ENCODE measurements at regions not wholly inside any gene's neighbourhood (a gene's known extent, or its start where the extent isn't known, plus 50 kb on each side); places are given as distances from the start of the nearest gene placed in this dataset.

DNA sequence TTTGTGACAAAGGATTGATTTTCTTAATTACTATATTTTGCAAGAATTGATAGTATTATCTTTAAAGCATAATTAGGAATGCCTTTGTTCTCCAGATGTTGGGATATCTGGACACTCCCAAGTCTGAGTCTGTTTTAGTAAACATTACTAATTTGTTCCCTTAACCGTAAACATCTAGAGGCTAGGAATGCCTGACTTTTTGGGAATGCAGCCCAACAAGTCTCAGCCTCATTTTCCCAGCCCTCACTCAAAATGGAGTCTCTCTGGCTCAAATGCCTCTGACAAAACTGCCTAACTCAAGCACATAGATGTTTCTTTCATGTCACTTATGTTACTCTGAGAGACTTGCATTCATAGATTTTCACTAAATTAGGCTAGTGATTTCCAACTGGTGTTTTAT is 297.0 kb upstream of the CLNK start:
- Histone ChIP-seq H3K27ac (ENCODE audit: insufficient read depth, low read length) (no peak overlapping the region), H3K79me1 (ENCODE audit: low read depth in 1 of 2, low read length in 2 of 2) (no peaks in the 10 kb centered on the region), H2BK120ac (ENCODE audit: low read depth, low read length) (no peak overlapping the region), H4K20me1 (ENCODE audit: insufficient read depth, low read length) (no peaks in the 10 kb centered on the region), H3K9ac (ENCODE audit: low read depth, low read length) (no peak overlapping the region), H3K4ac (ENCODE audit: low read depth, low read length) (no peak overlapping the region), H3K27me3 (ENCODE audit: control insufficient read depth, insufficient read depth, low read length) (no peaks in the 10 kb centered on the region), H3K4me2 (ENCODE audit: low read depth, low read length) (no peak overlapping the region), H2BK5ac (ENCODE audit: low read depth, low read length, poor library complexity, severe bottlenecking) (no peak overlapping the region), H3K4me1 (ENCODE audit: control insufficient read depth, insufficient read depth, low read length) (no peaks in the 10 kb centered on the region), H3K56ac (ENCODE audit: extremely low read depth, insufficient read depth, low read length) (no peak overlapping the region), H4K5ac (ENCODE audit: low read depth, low read length) (no peak overlapping the region), H2AFZ (replicated peaks; ENCODE audit: low read length, poor library complexity) (no peak overlapping the region), H3K14ac (replicated peaks; ENCODE audit: low read depth, low read length) (no peak overlapping the region), H3K4me3 (ENCODE audit: insufficient read depth, low read depth, low read length) (no peak overlapping the region), H2AK5ac (ENCODE audit: low read depth, low read length) (no peak overlapping the region), H2AK9ac (replicated peaks; ENCODE audit: low read depth, low read length, poor library complexity) (no peak overlapping the region), H3K9me3 (ENCODE audit: control insufficient read depth, insufficient read depth, low read length) (no peaks in the 10 kb centered on the region), H3K23ac (ENCODE audit: low read depth, low read length) (no peak overlapping the region), H3K36me3 (ENCODE audit: control insufficient read depth, insufficient read depth, low read length) (no peaks in the 10 kb centered on the region), H3K18ac (ENCODE audit: low read depth, low read length) (no peak overlapping the region), H2BK20ac (ENCODE audit: low read depth, low read length) (no peak overlapping the region), H4K8ac (ENCODE audit: low read depth in 2 of 2, low read length in 2 of 2) (no peak overlapping the region), H2BK15ac (ENCODE audit: low read depth, low read length) (no peak overlapping the region), H4K91ac (ENCODE audit: insufficient read depth, low read depth, low read length) (no peak overlapping the region), H3K9me1 (ENCODE audit: insufficient read depth, low read length) (no peaks in the 10 kb centered on the region)
- DNase-seq = no peak
- in situ Hi-C loops (cut with MboI; ENCODE audit: low sequenced_read_pairs) = no loop called here
- TF ChIP-seq, protein P1, sequence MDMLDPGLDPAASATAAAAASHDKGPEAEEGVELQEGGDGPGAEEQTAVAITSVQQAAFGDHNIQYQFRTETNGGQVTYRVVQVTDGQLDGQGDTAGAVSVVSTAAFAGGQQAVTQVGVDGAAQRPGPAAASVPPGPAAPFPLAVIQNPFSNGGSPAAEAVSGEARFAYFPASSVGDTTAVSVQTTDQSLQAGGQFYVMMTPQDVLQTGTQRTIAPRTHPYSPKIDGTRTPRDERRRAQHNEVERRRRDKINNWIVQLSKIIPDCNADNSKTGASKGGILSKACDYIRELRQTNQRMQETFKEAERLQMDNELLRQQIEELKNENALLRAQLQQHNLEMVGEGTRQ (IDR thresholded peaks at IDR 0.05; ENCODE audit: low read depth, low read length) = no peak
- TF ChIP-seq MAFK (IDR thresholded peaks at IDR 0.05; ENCODE audit: low read depth, low read length) (no peak), MAZ (IDR thresholded peaks at IDR 0.05; ENCODE audit: borderline replicate concordance, low read depth, low read length) (no peak), RCOR1 (IDR thresholded peaks at IDR 0.05; ENCODE audit: insufficient replicate concordance, low read length) (no peak), POLR2A (IDR thresholded peaks at IDR 0.05; ENCODE audit: low read depth, low read length) (no peak), NFE2L2 (IDR thresholded peaks at IDR 0.05; ENCODE audit: low read depth, low read length) (no peak), FOS (IDR thresholded peaks at IDR 0.05; ENCODE audit: low read depth, low read length) (no peak), RAD21 (IDR thresholded peaks at IDR 0.05; ENCODE audit: low read length) (no peak), SMC3 (IDR thresholded peaks at IDR 0.05; ENCODE audit: low read depth, low read length) (no peak), CEBPB (IDR thresholded peaks at IDR 0.05; ENCODE audit: low read depth, low read length) (no peak), CHD1 (IDR thresholded peaks at IDR 0.05; ENCODE audit: low read depth, low read length) (no peak), BHLHE40 (IDR thresholded peaks at IDR 0.05; ENCODE audit: low read depth, low read length) (no peak), MXI1 (IDR thresholded peaks at IDR 0.05; ENCODE audit: borderline replicate concordance, low read depth, low read length) (no peak)
- TF ChIP-seq, protein P2, sequence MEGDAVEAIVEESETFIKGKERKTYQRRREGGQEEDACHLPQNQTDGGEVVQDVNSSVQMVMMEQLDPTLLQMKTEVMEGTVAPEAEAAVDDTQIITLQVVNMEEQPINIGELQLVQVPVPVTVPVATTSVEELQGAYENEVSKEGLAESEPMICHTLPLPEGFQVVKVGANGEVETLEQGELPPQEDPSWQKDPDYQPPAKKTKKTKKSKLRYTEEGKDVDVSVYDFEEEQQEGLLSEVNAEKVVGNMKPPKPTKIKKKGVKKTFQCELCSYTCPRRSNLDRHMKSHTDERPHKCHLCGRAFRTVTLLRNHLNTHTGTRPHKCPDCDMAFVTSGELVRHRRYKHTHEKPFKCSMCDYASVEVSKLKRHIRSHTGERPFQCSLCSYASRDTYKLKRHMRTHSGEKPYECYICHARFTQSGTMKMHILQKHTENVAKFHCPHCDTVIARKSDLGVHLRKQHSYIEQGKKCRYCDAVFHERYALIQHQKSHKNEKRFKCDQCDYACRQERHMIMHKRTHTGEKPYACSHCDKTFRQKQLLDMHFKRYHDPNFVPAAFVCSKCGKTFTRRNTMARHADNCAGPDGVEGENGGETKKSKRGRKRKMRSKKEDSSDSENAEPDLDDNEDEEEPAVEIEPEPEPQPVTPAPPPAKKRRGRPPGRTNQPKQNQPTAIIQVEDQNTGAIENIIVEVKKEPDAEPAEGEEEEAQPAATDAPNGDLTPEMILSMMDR (conservative IDR thresholded peaks at IDR 0.05; ENCODE audit: low read depth, low read length) = no peak
- TF ChIP-seq, protein P3, sequence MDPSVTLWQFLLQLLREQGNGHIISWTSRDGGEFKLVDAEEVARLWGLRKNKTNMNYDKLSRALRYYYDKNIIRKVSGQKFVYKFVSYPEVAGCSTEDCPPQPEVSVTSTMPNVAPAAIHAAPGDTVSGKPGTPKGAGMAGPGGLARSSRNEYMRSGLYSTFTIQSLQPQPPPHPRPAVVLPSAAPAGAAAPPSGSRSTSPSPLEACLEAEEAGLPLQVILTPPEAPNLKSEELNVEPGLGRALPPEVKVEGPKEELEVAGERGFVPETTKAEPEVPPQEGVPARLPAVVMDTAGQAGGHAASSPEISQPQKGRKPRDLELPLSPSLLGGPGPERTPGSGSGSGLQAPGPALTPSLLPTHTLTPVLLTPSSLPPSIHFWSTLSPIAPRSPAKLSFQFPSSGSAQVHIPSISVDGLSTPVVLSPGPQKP (IDR thresholded peaks at IDR 0.05; ENCODE audit: borderline replicate concordance, low read depth, low read length) = no peak
- BruUV-seq (replicated peaks) = no TSS peak
- intact Hi-C loops (cut with micrococcal nuclease) = no loop called here
- POLR2A ChIA-PET (ENCODE audit: unreplicated experiment) = no interaction called here
- CTCF ChIA-PET = no interaction called here
- no peak for ATAC-seq (ENCODE audit: low read depth)
- dilution Hi-C loops (cut with HindIII; ENCODE audit: low sequenced_read_pairs, unreplicated experiment) = no loop called here
- no CpG with 5 or more reads among the region's 1 CpG for WGBS, 2 experiments (ENCODE audit: extremely low coverage in 2 of 2, insufficient read length in 1 of 2)

Data from IMR-90 (cell line).